ENCODE measurements at regions not wholly inside any gene's neighbourhood (a gene's known extent, or its start where the extent isn't known, plus 50 kb on each side); places are given as distances from the start of the nearest gene placed in this dataset.

GRCh38 chr22:44595841-44596341 lies 97.9 kb upstream of the RTL6 start:
- in situ Hi-C loops (cut with MboI) = no loop called here
- ChIA-PET SMC1A (ENCODE audit: uncharacterized antibody, unreplicated experiment) (no interaction called here), CTCF (no interaction called here), POLR2A (no interaction called here), RAD21 (ENCODE audit: unreplicated experiment) (no interaction called here)
- 12% methylated on average over 21 of the region's 21 CpGs for WGBS (ENCODE audit: insufficient coverage, insufficient replicate concordance, low lambda C conversion rate, missing lambda C conversion rate)
- no peak overlapping the region for H3K4me3 ChIP-seq
- no TSS peak for BruUV-seq (replicated peaks)
- no peak overlapping the region for H3K27ac ChIP-seq (ENCODE audit: control insufficient read depth, insufficient read depth)
- DNase-seq (ENCODE audit: low read depth, low spot score) (no peak), FAIRE-seq (no peak), ATAC-seq (no peak)
- no peak overlapping the region for H3K9ac ChIP-seq (ENCODE audit: control insufficient read depth, insufficient read depth, low read length)
- H3K9me3 ChIP-seq (replicated peaks; ENCODE audit: control insufficient read depth, insufficient read depth, low read length) = no peaks in the 10 kb centered on the region
- H3K4me1 ChIP-seq (ENCODE audit: control insufficient read depth, insufficient read depth, low read length) = no peaks in the 10 kb centered on the region
- H3K36me3 ChIP-seq (ENCODE audit: control insufficient read depth in 2 of 2, insufficient read depth in 2 of 2, low read length in 1 of 2) = no peaks in the 10 kb centered on the region
- H3K27me3 ChIP-seq (replicated peaks in 1 of 2; ENCODE audit: control insufficient read depth in 2 of 2, insufficient read depth in 2 of 2, low read length in 1 of 2) = peaks cover 0 to 4% of the 10 kb centered on the region in 2 experiments; a peak in 2 of 4 replicates
- no peak overlapping the region for H2AFZ ChIP-seq (ENCODE audit: control insufficient read depth, low read depth, low read length)
- intact Hi-C loops (cut with micrococcal nuclease; ENCODE audit: unreplicated experiment) = no loop called here
- TF ChIP-seq TBL1XR1 (IDR thresholded peaks at IDR 0.05; ENCODE audit: low read depth, low read length) (no peak), MXI1 (IDR thresholded peaks at IDR 0.05; ENCODE audit: low read depth, low read length) (no peak), BCL11A (IDR thresholded peaks at IDR 0.05; ENCODE audit: low read depth, low read length) (no peak), HDGF (IDR thresholded peaks at IDR 0.05) (no peak), RELA (IDR thresholded peaks at IDR 0.05; ENCODE audit: borderline replicate concordance, partially characterized antibody) (no peak)
- TF ChIP-seq, protein P1, sequence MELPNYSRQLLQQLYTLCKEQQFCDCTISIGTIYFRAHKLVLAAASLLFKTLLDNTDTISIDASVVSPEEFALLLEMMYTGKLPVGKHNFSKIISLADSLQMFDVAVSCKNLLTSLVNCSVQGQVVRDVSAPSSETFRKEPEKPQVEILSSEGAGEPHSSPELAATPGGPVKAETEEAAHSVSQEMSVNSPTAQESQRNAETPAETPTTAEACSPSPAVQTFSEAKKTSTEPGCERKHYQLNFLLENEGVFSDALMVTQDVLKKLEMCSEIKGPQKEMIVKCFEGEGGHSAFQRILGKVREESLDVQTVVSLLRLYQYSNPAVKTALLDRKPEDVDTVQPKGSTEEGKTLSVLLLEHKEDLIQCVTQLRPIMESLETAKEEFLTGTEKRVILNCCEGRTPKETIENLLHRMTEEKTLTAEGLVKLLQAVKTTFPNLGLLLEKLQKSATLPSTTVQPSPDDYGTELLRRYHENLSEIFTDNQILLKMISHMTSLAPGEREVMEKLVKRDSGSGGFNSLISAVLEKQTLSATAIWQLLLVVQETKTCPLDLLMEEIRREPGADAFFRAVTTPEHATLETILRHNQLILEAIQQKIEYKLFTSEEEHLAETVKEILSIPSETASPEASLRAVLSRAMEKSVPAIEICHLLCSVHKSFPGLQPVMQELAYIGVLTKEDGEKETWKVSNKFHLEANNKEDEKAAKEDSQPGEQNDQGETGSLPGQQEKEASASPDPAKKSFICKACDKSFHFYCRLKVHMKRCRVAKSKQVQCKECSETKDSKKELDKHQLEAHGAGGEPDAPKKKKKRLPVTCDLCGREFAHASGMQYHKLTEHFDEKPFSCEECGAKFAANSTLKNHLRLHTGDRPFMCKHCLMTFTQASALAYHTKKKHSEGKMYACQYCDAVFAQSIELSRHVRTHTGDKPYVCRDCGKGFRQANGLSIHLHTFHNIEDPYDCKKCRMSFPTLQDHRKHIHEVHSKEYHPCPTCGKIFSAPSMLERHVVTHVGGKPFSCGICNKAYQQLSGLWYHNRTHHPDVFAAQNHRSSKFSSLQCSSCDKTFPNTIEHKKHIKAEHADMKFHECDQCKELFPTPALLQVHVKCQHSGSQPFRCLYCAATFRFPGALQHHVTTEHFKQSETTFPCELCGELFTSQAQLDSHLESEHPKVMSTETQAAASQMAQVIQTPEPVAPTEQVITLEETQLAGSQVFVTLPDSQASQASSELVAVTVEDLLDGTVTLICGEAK (IDR thresholded peaks at IDR 0.05; ENCODE audit: borderline replicate concordance) = no peak
- H3K4me2 ChIP-seq (ENCODE audit: control insufficient read depth, insufficient read depth) = no peak overlapping the region
- no peaks in the 10 kb centered on the region for H3K79me2 ChIP-seq (ENCODE audit: control insufficient read depth, insufficient read depth, low read length)
- H4K20me1 ChIP-seq (ENCODE audit: control insufficient read depth, insufficient read depth) = no peaks in the 10 kb centered on the region
